GM12874 (cell line): ENCODE measurements at regions not wholly inside any gene's neighbourhood (a gene's known extent, or its start where the extent isn't known, plus 50 kb on each side); places are given as distances from the start of the nearest gene placed in this dataset.

Experiments
- TF ChIP-seq, protein P1 (sequence below): IDR thresholded peaks from 2 replicates; pipeline ENCODE4 v1.5.1; 2011; ENCODE audit warnings: low read depth, mild to moderate bottlenecking, control low read depth, low read length, moderate library complexity; ENCODE audit not compliant: insufficient read depth

DNA sequence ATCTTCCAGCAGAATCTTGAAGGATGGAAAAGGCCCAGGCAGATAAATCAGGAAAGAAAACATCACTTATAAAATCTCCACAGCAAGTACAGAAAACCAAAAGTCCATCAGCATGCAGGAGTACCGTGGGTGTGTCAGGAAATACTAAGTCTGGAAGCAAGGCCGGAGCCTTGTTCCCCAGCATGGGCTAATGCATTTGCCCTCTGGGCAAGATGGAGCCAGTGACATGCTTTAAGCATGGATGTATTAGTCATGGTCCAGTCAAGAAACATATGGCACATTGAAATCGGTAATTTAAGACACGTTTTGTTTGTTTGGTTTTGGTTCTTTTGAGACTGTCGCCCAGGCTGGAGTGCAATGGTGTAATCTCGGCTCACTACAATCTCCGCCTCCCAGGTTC is 506.0 kb upstream of the JARID2 start:
- TF ChIP-seq, protein P1, sequence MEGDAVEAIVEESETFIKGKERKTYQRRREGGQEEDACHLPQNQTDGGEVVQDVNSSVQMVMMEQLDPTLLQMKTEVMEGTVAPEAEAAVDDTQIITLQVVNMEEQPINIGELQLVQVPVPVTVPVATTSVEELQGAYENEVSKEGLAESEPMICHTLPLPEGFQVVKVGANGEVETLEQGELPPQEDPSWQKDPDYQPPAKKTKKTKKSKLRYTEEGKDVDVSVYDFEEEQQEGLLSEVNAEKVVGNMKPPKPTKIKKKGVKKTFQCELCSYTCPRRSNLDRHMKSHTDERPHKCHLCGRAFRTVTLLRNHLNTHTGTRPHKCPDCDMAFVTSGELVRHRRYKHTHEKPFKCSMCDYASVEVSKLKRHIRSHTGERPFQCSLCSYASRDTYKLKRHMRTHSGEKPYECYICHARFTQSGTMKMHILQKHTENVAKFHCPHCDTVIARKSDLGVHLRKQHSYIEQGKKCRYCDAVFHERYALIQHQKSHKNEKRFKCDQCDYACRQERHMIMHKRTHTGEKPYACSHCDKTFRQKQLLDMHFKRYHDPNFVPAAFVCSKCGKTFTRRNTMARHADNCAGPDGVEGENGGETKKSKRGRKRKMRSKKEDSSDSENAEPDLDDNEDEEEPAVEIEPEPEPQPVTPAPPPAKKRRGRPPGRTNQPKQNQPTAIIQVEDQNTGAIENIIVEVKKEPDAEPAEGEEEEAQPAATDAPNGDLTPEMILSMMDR: no peak

DNA sequence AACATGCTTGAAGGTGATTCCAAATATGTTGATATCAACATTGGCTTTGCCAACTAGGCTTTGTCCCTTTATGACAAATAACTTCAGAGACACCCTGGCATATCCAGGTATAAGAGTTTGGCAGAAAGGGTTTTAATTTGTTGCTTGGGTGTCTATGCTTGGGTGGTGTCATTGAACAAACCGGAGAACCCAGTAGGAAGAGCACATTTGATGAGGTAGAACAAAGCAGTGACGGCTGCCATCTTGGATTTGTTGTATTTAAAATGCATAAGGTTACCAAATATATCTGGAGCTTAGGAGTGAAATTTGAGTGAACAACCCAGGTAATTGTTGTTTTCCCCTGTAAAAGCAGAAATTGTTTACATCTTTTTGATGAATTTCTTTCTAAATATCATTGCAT is 503.7 kb upstream of the JARID2 start:
- TF ChIP-seq, protein P1: no peak

DNA sequence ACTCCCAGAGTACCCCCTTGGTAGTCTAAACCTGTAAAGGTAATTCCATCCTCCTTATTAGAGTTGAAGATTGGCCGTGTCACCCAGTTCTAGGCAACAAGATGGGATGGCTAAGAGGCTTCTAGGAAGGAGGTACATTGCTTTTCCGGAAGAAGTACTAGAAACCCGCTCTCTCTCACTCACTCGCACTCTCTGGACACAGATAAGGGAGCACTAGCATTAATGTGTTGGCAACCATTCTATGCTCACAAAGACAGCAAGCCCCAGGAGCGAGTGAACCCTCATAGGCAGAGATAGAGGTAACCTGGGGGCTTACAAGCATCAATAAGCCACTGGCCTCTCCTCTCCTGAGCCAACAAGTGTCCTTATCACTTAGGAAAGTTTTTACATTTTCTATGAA is 503.2 kb upstream of the JARID2 start:
- TF ChIP-seq, protein P1: no peak

DNA sequence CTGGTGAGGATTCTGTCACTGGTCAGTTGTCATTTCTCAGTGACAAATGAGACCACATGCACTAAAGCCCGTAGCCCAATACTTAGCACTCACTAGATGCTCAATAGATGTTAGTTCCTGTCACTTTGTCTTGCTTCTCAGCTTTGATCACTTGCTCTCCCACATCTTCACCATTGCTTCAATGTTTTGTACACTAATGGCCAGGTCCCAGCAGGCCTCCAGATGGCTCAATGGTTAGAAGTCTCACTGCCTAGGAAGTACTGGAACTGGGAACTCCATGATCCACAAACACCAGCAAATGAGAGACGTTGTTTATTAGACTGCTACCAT is 502.8 kb upstream of the JARID2 start:
- TF ChIP-seq, protein P1: no peak

DNA sequence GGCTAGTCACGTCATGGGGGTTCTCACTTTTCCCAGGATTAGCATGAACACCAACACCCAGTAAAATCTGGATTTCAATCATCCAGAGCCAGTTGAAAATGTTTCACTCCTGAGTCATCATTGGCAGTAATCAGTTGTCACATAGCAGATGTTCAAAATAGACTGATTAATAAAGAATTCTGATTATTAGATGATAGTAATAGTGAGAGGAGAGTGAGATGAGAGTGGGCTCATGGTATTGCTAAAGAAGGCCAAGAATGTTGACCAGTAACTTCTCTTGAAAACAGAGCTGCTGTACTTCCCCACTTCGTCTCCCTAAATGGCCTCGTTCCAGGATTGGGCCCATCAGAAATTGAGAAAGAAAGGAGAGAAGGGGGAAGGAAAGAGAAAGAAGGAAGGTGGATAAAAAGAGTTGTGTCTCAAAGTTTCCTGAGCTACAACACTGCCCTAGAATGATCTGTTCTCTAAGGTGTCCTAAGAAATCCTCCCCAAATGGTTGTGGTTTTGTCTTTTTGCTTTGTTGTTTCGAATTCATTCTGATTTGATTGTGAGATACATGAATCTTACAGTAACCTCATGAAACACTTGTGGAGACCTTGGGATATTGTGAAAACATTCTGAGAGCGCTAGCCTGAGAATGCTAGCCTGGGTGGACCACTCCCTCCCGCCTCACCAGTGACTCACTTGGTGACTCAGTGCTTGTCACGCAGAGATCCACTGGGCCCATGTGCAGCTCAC is 502.2 kb upstream of the JARID2 start:
- TF ChIP-seq, protein P1: no peak

DNA sequence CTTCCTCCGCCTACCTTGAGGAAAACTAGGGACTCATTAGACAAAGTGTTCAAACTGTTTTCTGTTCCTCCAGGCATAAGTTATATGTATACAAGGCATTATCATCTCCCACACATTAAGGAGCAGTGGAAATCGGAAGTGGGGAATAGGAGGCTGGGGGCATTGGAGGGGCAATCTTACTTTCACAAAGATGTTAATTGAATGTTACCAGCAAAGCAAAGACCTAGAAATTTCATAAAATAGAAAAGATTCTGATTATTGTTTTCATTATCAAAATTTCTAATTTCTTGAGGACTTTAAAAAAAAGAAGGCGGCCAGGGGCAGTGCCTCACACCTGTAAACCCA is 501.7 kb upstream of the JARID2 start:
- TF ChIP-seq, protein P1: no peak

DNA sequence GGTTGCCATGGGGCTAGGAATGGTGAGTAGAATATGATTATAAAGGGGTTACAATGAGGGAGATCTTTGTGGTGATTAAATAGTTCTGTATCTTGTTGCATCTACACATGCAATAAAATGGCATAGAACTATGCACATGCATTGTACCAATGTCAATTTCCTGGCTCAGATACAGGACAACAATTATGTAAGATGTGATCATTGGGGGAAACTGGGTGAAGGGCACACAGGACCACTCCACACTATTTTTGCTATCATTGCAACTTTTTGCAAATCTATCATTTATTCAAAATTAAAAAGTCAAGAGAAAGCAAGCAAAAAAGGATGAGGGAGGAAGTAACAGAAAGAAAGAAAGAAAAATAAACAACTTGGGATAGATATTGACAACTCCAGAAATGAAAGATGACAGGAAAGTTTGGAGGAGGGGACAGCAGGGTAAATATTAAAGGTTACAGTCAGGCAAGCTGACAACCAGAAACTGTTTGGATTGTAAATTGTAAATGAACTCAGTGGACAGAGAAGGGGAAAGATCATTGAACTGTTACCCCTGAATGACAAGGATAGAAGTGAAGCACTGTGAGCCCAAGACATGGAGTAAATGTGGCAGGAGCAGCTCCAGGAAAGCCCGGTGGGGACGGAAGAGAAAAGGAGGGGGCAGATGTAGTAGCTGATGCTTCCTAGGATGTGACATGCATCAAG is 499.6 kb upstream of the JARID2 start:
- TF ChIP-seq, protein P1: no peak
